ENCODE measurements at regions not wholly inside any gene's neighbourhood (a gene's known extent, or its start where the extent isn't known, plus 50 kb on each side); places are given as distances from the start of the nearest gene placed in this dataset.
A peak's percentile ranks its signal among the peaks of the same experiment; 100 is the strongest.
"Not testable (repeated sequence)": the region's sequence is repeated elsewhere in the genome, so short reads cannot be mapped to it uniquely, and the experiment has no call there.

GRCh38 chr13:87207280-87208003 is 463.7 kb upstream of the SLITRK5 start:
- no peak for DNase-seq (ENCODE audit: low read depth)

GRCh38 chr13:87208636-87209035 is 462.5 kb upstream of the SLITRK5 start:
- DNase-seq (ENCODE audit: low read depth), result no peak

- no peak for DNase-seq (ENCODE audit: low read depth)
These were observed 436.2 kb upstream of the SLITRK5 start for GRCh38 chr13:87234981-87235380.

GRCh38 chr13:87235621-87236020 is 435.6 kb upstream of the SLITRK5 start:
- no peak for DNase-seq (ENCODE audit: low read depth)

- DNase-seq (ENCODE audit: low read depth), result no peak
These were observed 426.8 kb upstream of the SLITRK5 start for GRCh38 chr13:87244256-87244890.

GRCh38 chr13:87249847-87250246 is 421.3 kb upstream of the SLITRK5 start:
- not testable (repeated sequence) for DNase-seq (ENCODE audit: low read depth)

- no peak for DNase-seq (ENCODE audit: low read depth)
These were observed 415.8 kb upstream of the SLITRK5 start for GRCh38 chr13:87255394-87255793.

GRCh38 chr13:87259479-87260083 is 411.6 kb upstream of the SLITRK5 start:
- no peak for DNase-seq (ENCODE audit: low read depth)

GRCh38 chr13:87274209-87274819 is 396.9 kb upstream of the SLITRK5 start:
- peak; percentile 2 for DNase-seq (ENCODE audit: low read depth)

GRCh38 chr13:87280139-87280538 is 391.0 kb upstream of the SLITRK5 start:
- DNase-seq (ENCODE audit: low read depth), result no peak

GRCh38 chr13:87287721-87288120 is 383.4 kb upstream of the SLITRK5 start:
- DNase-seq (ENCODE audit: low read depth), result no peak

GRCh38 chr13:87295636-87296035 is 375.5 kb upstream of the SLITRK5 start:
- DNase-seq (ENCODE audit: low read depth), result no peak

GRCh38 chr13:87302034-87302433 is 369.1 kb upstream of the SLITRK5 start:
- no peak for DNase-seq (ENCODE audit: low read depth)

GRCh38 chr13:87302931-87303330 is 368.2 kb upstream of the SLITRK5 start:
- DNase-seq (ENCODE audit: low read depth), result no peak

GRCh38 chr13:87311165-87311564 is 360.0 kb upstream of the SLITRK5 start:
- DNase-seq (ENCODE audit: low read depth), result no peak

- DNase-seq (ENCODE audit: low read depth), result no peak
These were observed 356.3 kb upstream of the SLITRK5 start for GRCh38 chr13:87314822-87315221.

GRCh38 chr13:87322386-87322785 is 348.8 kb upstream of the SLITRK5 start:
- no peak for DNase-seq (ENCODE audit: low read depth)

GRCh38 chr13:87324558-87324957 is 346.6 kb upstream of the SLITRK5 start:
- DNase-seq (ENCODE audit: low read depth), result no peak

- no peak for DNase-seq (ENCODE audit: low read depth)
These were observed 340.0 kb upstream of the SLITRK5 start for GRCh38 chr13:87331178-87331577.

GRCh38 chr13:87333599-87333998 is 337.6 kb upstream of the SLITRK5 start:
- no peak for DNase-seq (ENCODE audit: low read depth)

GRCh38 chr13:87334176-87334575 is 337.0 kb upstream of the SLITRK5 start:
- DNase-seq (ENCODE audit: low read depth), result no peak

GRCh38 chr13:87336346-87336889 is 334.8 kb upstream of the SLITRK5 start:
- DNase-seq (ENCODE audit: low read depth), result not testable (repeated sequence)

- DNase-seq (ENCODE audit: low read depth), result no peak
These were observed 327.0 kb upstream of the SLITRK5 start for GRCh38 chr13:87344176-87344575.
